Glutamatergic neuron (in vitro differentiated cells): ENCODE measurements at regions not wholly inside any gene's neighbourhood (a gene's known extent, or its start where the extent isn't known, plus 50 kb on each side); places are given as distances from the start of the nearest gene placed in this dataset.

Experiments
- DNase-seq: peaks from one replicate; pipeline ENCODE4 v3.0.0; 2022
- H3K27ac Mint-ChIP-seq: one replicate; pipeline ENCODE4 v1.8.0; 2020; ENCODE audit warnings: mild to moderate bottlenecking, mixed read lengths, inconsistent platforms; ENCODE audit not compliant: unreplicated experiment
- H3K27me3 Mint-ChIP-seq: one replicate; pipeline ENCODE4 v1.8.0; 2020; ENCODE audit warnings: mild to moderate bottlenecking, moderate library complexity, mixed read lengths, inconsistent platforms; ENCODE audit not compliant: unreplicated experiment
- H3K36me3 Mint-ChIP-seq: one replicate; pipeline ENCODE4 v1.8.0; 2020; ENCODE audit warnings: mild to moderate bottlenecking, mixed read lengths, inconsistent platforms; ENCODE audit not compliant: unreplicated experiment
- H3K4me1 Mint-ChIP-seq: one replicate; pipeline ENCODE4 v1.8.0; 2020; ENCODE audit warnings: mild to moderate bottlenecking, low read depth, mixed read lengths, inconsistent platforms; ENCODE audit not compliant: unreplicated experiment
- H3K4me3 Mint-ChIP-seq: one replicate; pipeline ENCODE4 v1.8.0; 2020; ENCODE audit warnings: mild to moderate bottlenecking, mixed read lengths, inconsistent platforms; ENCODE audit not compliant: unreplicated experiment
- H3K9me3 Mint-ChIP-seq: one replicate; pipeline ENCODE4 v1.8.0; 2020; ENCODE audit warnings: mild to moderate bottlenecking, moderate library complexity, mixed read lengths, inconsistent platforms; ENCODE audit not compliant: unreplicated experiment
- CTCF ChIP-seq: fragments of 200-600 bp; sonication (generic); IDR thresholded peaks from one replicate; pipeline ENCODE4 v1.5.0; 2021; ENCODE audit not compliant: partially characterized antibody, unreplicated experiment

DNA sequence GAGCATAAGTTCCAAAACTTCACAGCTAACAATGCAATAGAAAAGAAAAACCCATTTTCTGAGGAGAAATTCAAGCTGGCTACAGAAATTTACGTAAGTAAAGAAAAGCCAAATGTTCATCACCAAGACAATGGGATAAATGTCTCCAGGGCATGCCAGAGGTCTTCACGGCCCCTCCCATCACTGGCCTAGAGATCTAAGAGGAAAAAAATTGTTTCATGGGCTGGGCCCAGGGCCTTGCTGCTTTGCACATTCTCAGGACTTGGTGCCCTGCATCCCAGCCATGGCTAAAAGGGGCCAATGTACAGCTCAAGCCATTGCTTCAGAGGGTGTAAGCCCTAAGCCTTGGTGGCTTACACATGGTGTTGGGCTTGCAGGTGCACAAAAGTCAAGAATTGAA, 443.6 kb downstream of the ELAVL2 start:
- Mint-ChIP-seq H3K27ac (no peak overlapping the region), H3K9me3 (no peaks in the 10 kb centered on the region), H3K27me3 (no peaks in the 10 kb centered on the region), H3K36me3 (no peaks in the 10 kb centered on the region), H3K4me1 (peaks cover 9% of the 10 kb centered on the region), H3K4me3 (no peak overlapping the region)
- TF ChIP-seq CTCF, result no peak
- DNase-seq, result no peak

GRCh38 chr9:23394189-23394588, 431.9 kb downstream of the ELAVL2 start:
- H3K27ac Mint-ChIP-seq, result no peak overlapping the region

DNA sequence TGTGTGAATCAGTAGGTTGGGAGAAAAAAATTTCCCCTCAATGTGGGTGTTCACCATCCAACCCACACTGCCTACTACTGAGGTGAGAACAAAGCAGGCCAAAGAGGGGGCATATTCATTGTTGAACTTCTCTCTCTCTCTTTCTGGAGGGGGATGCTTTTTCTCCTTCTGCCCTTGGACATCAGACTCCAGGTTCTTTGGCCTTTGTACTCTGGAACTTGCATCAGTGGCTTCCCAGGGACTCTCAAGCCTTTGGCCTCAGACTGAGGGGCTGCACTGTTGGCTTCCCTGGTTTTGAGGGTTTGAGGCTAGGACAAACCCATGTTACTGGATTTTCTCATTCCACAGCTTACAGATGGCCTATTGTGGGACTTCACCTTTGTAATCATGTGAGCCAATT, 417.2 kb downstream of the ELAVL2 start:
- no peaks in the 10 kb centered on the region for H3K9me3 Mint-ChIP-seq
- no peak for TF ChIP-seq CTCF
- no peak for DNase-seq
- no peak overlapping the region for H3K27ac Mint-ChIP-seq
- H3K36me3 Mint-ChIP-seq, result no peaks in the 10 kb centered on the region
- no peak overlapping the region for H3K4me3 Mint-ChIP-seq
- H3K4me1 Mint-ChIP-seq, result peaks cover 3% of the 10 kb centered on the region
- no peaks in the 10 kb centered on the region for H3K27me3 Mint-ChIP-seq

More at GRCh38 chr9:23394189-23394588, 431.9 kb downstream of the ELAVL2 start:
- no peak overlapping the region for H3K4me3 Mint-ChIP-seq
- no peak for TF ChIP-seq CTCF
- H3K9me3 Mint-ChIP-seq, result peaks cover 6% of the 10 kb centered on the region
- no peak for DNase-seq
- no peaks in the 10 kb centered on the region for H3K36me3 Mint-ChIP-seq
- no peaks in the 10 kb centered on the region for H3K4me1 Mint-ChIP-seq
- peaks cover 3% of the 10 kb centered on the region for H3K27me3 Mint-ChIP-seq

DNA sequence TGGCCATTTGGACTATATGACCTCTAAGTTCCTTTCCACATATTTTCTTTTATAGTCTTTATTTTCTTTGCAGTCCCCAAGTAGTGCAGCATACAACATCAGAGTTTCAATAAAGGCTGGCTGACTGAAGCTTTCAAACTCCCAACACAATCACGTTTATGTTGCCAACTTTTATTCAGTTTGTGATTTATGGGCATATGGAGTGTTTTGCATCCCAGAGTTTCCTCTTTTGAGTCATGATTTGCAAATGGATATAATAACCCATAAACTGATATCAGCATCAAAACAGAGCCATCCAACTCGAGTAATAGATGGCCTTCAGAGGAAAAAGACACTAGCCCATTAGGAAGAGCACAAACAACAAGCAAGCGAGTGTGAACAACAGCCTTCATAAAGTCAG, 414.0 kb downstream of the ELAVL2 start:
- Mint-ChIP-seq H3K27me3 (no peaks in the 10 kb centered on the region), H3K36me3 (no peaks in the 10 kb centered on the region), H3K9me3 (no peaks in the 10 kb centered on the region), H3K27ac (no peak overlapping the region), H3K4me1 (no peaks in the 10 kb centered on the region), H3K4me3 (no peak overlapping the region)
- no peak for DNase-seq
- TF ChIP-seq CTCF, result no peak

DNA sequence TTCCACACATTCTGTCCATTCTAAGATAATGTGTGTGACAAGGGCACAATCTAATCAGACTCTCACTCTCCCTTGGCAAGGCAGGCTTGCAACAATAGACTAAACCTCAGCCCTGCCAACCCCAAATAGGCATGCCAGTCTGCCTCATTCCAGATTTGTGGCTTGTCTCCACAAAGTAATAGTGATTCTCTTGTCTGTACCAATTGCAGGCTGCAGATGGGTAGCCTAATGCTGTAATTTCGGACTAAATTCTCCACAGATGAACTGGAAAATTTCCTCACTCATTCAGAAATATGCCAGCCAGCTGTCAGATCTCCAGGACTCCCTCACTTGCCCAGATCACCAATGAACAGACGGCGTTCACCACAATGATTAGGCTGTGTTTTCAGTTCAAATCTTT, 413.6 kb downstream of the ELAVL2 start:
- DNase-seq, result no peak
- H3K9me3 Mint-ChIP-seq, result no peaks in the 10 kb centered on the region

More for the DNA sequence above, 413.6 kb downstream of the ELAVL2 start:
- no peaks in the 10 kb centered on the region for H3K36me3 Mint-ChIP-seq
- no peaks in the 10 kb centered on the region for H3K27me3 Mint-ChIP-seq
- TF ChIP-seq CTCF, result no peak
- H3K4me3 Mint-ChIP-seq, result no peak overlapping the region
- no peak overlapping the region for H3K27ac Mint-ChIP-seq
- no peaks in the 10 kb centered on the region for H3K4me1 Mint-ChIP-seq
